ENCODE measurements at regions not wholly inside any gene's neighbourhood (a gene's known extent, or its start where the extent isn't known, plus 50 kb on each side); places are given as distances from the start of the nearest gene placed in this dataset.

- TF ChIP-seq, protein P1, sequence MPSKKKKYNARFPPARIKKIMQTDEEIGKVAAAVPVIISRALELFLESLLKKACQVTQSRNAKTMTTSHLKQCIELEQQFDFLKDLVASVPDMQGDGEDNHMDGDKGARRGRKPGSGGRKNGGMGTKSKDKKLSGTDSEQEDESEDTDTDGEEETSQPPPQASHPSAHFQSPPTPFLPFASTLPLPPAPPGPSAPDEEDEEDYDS (CRISPR knock-in tag; IDR thresholded peaks at IDR 0.05): no peak
- TF ChIP-seq, protein P2, sequence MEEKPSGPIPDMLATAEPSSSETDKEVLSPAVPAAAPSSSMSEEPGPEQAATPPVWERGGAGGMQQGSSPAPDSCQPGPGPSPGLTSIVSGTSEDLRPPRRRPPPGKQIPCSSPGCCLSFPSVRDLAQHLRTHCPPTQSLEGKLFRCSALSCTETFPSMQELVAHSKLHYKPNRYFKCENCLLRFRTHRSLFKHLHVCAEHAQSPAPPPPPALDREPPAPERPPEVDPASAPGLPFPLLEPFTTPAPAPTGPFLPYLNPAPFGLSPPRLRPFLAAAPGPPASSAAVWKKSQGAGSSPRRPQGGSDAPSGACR (CRISPR knock-in tag; IDR thresholded peaks at IDR 0.05): no peak
- TF ChIP-seq TARDBP (CRISPR knock-in tag; IDR thresholded peaks at IDR 0.05): no peak
Measured at GRCh38 chr6:133626096-133626666, 262.7 kb upstream of the TCF21 start (continued).

DNA sequence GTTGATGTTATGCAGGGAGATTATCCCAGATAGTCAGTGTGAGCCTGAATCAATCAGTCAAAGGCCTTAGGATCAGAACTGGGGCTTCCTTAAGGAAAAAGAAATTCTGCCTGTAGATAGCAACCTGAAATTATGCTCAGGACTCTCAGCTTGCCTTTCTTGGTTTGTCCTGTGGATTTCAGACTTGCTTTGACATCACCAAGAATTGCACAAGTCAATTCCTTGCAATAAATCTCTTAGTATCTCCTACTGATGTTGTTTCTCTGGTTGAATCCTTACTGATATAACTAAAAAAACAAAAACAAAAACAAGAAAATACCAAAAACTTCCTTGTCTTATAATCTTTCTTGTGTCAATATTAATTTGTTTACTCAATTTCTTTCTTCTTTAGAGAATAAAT lies 258.9 kb upstream of the TCF21 start:
- Histone ChIP-seq H3K4me3 (replicated peaks in 1 of 3; ENCODE audit: insufficient read depth in 1 of 3, low read depth in 2 of 3, low read length in 3 of 3) (no peak overlapping the region), H3K9me3 (ENCODE audit: low read length) (no peaks in the 10 kb centered on the region), H3K36me3 (replicated peaks in 1 of 2; ENCODE audit: control insufficient read depth in 1 of 2, insufficient read depth in 2 of 2, low read length in 2 of 2) (no peaks in the 10 kb centered on the region), H3K9ac (ENCODE audit: insufficient read depth, low read depth, low read length) (no peak overlapping the region), H4K20me1 (ENCODE audit: insufficient read depth, low read length) (no peaks in the 10 kb centered on the region), H3K79me2 (ENCODE audit: insufficient read depth, low read length) (no peaks in the 10 kb centered on the region), H3K27me3 (ENCODE audit: control insufficient read depth in 1 of 2, insufficient read depth in 2 of 2, low read length in 2 of 2) (no peaks in the 10 kb centered on the region), H3K27ac (ENCODE audit: extremely low read length, insufficient read depth, low read length) (no peak overlapping the region), H3K4me1 (ENCODE audit: insufficient read depth, low read length) (no peaks in the 10 kb centered on the region), H2AFZ (ENCODE audit: low read length) (no peak overlapping the region), H3K4me2 (ENCODE audit: low read depth, low read length) (no peak overlapping the region)
- ChIA-PET POLR2A (no interaction called here), CTCF (ENCODE audit: low intra/inter-chr PET ratio, low total read pairs) (no interaction called here)
- no peak for FAIRE-seq
- no peak for DNase-seq (ENCODE audit: low spot score)
- TF ChIP-seq FOXA1 (IDR thresholded peaks at IDR 0.05): peak; percentile 62; the same call in 1 of the 2 replicates
- no peak for TF ChIP-seq FOXA1 (CRISPR knock-in tag; IDR thresholded peaks at IDR 0.05)
- TF ChIP-seq EP300 (IDR thresholded peaks at IDR 0.05; ENCODE audit: low read depth in 2 of 2, low read length in 2 of 2): no peak
- TF ChIP-seq EP300 (CRISPR knock-in tag; IDR thresholded peaks at IDR 0.05; ENCODE audit: borderline replicate concordance): no peak
- BruUV-seq (replicated peaks): no TSS peak
- no peak for ATAC-seq
- in situ Hi-C loops (cut with HindIII; ENCODE audit: extremely low pct_ligation_motif_present, low pct_unique_long_range_greater_than_20kb): no loop called here
- intact Hi-C loops (cut with micrococcal nuclease; ENCODE audit: unreplicated experiment): no loop called here

- in situ Hi-C loops (cut with HindIII; ENCODE audit: extremely low pct_ligation_motif_present, low pct_unique_long_range_greater_than_20kb): no loop called here
- no peak for TF ChIP-seq PCBP1 (IDR thresholded peaks at IDR 0.05; ENCODE audit: borderline replicate concordance, low read depth, low read length)
- TF ChIP-seq STAT6 (CRISPR knock-in tag; IDR thresholded peaks at IDR 0.05; ENCODE audit: borderline replicate concordance): no peak
- no peak for TF ChIP-seq ONECUT2 (CRISPR knock-in tag; IDR thresholded peaks at IDR 0.05)
- no peak for TF ChIP-seq HNRNPLL (IDR thresholded peaks at IDR 0.05; ENCODE audit: low read depth, low read length, poor library complexity, severe bottlenecking)
- no peak for TF ChIP-seq ARNTL (CRISPR knock-in tag; IDR thresholded peaks at IDR 0.05)
- TF ChIP-seq, protein P3, sequence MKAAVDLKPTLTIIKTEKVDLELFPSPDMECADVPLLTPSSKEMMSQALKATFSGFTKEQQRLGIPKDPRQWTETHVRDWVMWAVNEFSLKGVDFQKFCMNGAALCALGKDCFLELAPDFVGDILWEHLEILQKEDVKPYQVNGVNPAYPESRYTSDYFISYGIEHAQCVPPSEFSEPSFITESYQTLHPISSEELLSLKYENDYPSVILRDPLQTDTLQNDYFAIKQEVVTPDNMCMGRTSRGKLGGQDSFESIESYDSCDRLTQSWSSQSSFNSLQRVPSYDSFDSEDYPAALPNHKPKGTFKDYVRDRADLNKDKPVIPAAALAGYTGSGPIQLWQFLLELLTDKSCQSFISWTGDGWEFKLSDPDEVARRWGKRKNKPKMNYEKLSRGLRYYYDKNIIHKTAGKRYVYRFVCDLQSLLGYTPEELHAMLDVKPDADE (CRISPR knock-in tag; IDR thresholded peaks at IDR 0.05): no peak
- no peak for TF ChIP-seq NFIB (CRISPR knock-in tag; IDR thresholded peaks at IDR 0.05; ENCODE audit: borderline replicate concordance)
Measured at GRCh38 chr6:133630651-133631050, 258.3 kb upstream of the TCF21 start.

More at GRCh38 chr6:133630651-133631050, 258.3 kb upstream of the TCF21 start:
- Histone ChIP-seq H3K79me2 (ENCODE audit: insufficient read depth, low read length) (no peaks in the 10 kb centered on the region), H3K27me3 (ENCODE audit: control insufficient read depth in 1 of 2, insufficient read depth in 2 of 2, low read length in 2 of 2) (no peaks in the 10 kb centered on the region), H3K9ac (ENCODE audit: insufficient read depth, low read depth, low read length) (no peak overlapping the region), H3K9me3 (ENCODE audit: low read length) (no peaks in the 10 kb centered on the region), H3K4me3 (replicated peaks in 1 of 3; ENCODE audit: insufficient read depth in 1 of 3, low read depth in 2 of 3, low read length in 3 of 3) (no peak overlapping the region), H3K4me1 (ENCODE audit: insufficient read depth, low read length) (no peaks in the 10 kb centered on the region), H3K4me2 (ENCODE audit: low read depth, low read length) (no peak overlapping the region), H4K20me1 (ENCODE audit: insufficient read depth, low read length) (no peaks in the 10 kb centered on the region), H3K27ac (ENCODE audit: extremely low read length, insufficient read depth, low read length) (no peak overlapping the region), H3K36me3 (replicated peaks in 1 of 2; ENCODE audit: control insufficient read depth in 1 of 2, insufficient read depth in 2 of 2, low read length in 2 of 2) (no peaks in the 10 kb centered on the region), H2AFZ (ENCODE audit: low read length) (no peak overlapping the region)
- 16% methylated on average over 2 of the region's 2 CpGs for WGBS (ENCODE audit: low lambda C conversion rate)
- POLR2A ChIA-PET: no interaction called here
- intact Hi-C loops (cut with micrococcal nuclease; ENCODE audit: unreplicated experiment): no loop called here
- no TSS peak for BruUV-seq (replicated peaks)
- DNase-seq (ENCODE audit: low spot score): no peak
- CTCF ChIA-PET (ENCODE audit: low intra/inter-chr PET ratio, low total read pairs): no interaction called here
- FAIRE-seq: no peak
- ATAC-seq: no peak
